Keratinocyte (primary cell): ENCODE measurements at regions not wholly inside any gene's neighbourhood (a gene's known extent, or its start where the extent isn't known, plus 50 kb on each side); places are given as distances from the start of the nearest gene placed in this dataset.

ENCODE experiments used
- DNase-seq: peaks from one replicate; pipeline ENCODE4 v3.0.0-alpha.2; 2011; ENCODE audit warnings: low read depth, missing footprints, low spot score
- FAIRE-seq: peaks from 2 replicates; lab custom pipeline; 2011; peaks lifted over from hg19 to GRCh38; lab: Jason Lieb, UNC
- H2AFZ ChIP-seq: 2 replicates; pipeline ENCODE4 v1.6.0; 2012; ENCODE audit warnings: low read length, control low read depth, inconsistent platforms; ENCODE audit not compliant: control insufficient read depth
- H3K27ac ChIP-seq: 2 replicates; pipeline ENCODE4 v1.5.1; 2011; ENCODE audit warnings: low read length; ENCODE audit not compliant: control insufficient read depth, insufficient read depth
- H3K27me3 ChIP-seq: 3 replicates; pipeline ENCODE4 v1.6.0; 2011; ENCODE audit warnings: low read length; ENCODE audit not compliant: control insufficient read depth, insufficient read depth; ENCODE audit errors: extremely low read depth
- H3K36me3 ChIP-seq, 2 experiments: 2 replicates in 1 of 2; 3 replicates in 1 of 2; pipeline ENCODE4 v1.5.1; 2011; ENCODE audit warnings: low read length in 2 of 2, mild to moderate bottlenecking in 1 of 2; ENCODE audit not compliant: control insufficient read depth in 2 of 2, insufficient read depth in 2 of 2; ENCODE audit errors: extremely low read depth in 1 of 2
- H3K4me1 ChIP-seq: 3 replicates; pipeline ENCODE4 v1.5.1; 2011; ENCODE audit warnings: low read length; ENCODE audit not compliant: control insufficient read depth, insufficient read depth; ENCODE audit errors: extremely low read depth
- H3K4me2 ChIP-seq: 3 replicates; pipeline ENCODE4 v1.6.0; 2011; ENCODE audit warnings: low read depth, low read length; ENCODE audit not compliant: control insufficient read depth, insufficient read depth; ENCODE audit errors: extremely low read depth
- H3K4me3 ChIP-seq, 3 experiments: fragments of 200-600 bp in 1 of 3; sonication (generic) in 1 of 3; 2 replicates in 2 of 3; 3 replicates in 1 of 3; pipeline ENCODE4 v1.5.1; 2011 to 2016; ENCODE audit warnings: low read length in 3 of 3, mild to moderate bottlenecking in 3 of 3, control low read depth in 2 of 3, inconsistent platforms in 1 of 3, low read depth in 1 of 3, mixed read lengths in 1 of 3, mixed run types in 1 of 3, moderate library complexity in 1 of 3; ENCODE audit not compliant: control insufficient read depth in 2 of 3, insufficient read depth in 2 of 3; ENCODE audit errors: extremely low read depth in 1 of 3
- H3K79me2 ChIP-seq: 2 replicates; pipeline ENCODE4 v1.6.0; 2012; ENCODE audit warnings: low read length; ENCODE audit not compliant: control insufficient read depth, insufficient read depth
- H3K9ac ChIP-seq: 3 replicates; pipeline ENCODE4 v1.6.0; 2011; ENCODE audit warnings: low read length; ENCODE audit not compliant: control insufficient read depth, insufficient read depth; ENCODE audit errors: extremely low read depth
- H3K9me1 ChIP-seq: 3 replicates; pipeline ENCODE4 v1.6.0; 2011; ENCODE audit warnings: low read length; ENCODE audit not compliant: control insufficient read depth, insufficient read depth; ENCODE audit errors: extremely low read depth
- H3K9me3 ChIP-seq: 2 replicates; pipeline ENCODE4 v1.5.1; 2012; ENCODE audit warnings: low read depth, low read length; ENCODE audit not compliant: control insufficient read depth
- H4K20me1 ChIP-seq: 3 replicates; pipeline ENCODE4 v1.6.0; 2011; ENCODE audit warnings: low read length; ENCODE audit not compliant: control insufficient read depth, insufficient read depth; ENCODE audit errors: extremely low read depth
- CTCF ChIP-seq, 3 experiments: IDR thresholded peaks in 1 of 3; conservative IDR thresholded peaks in 1 of 3; optimal IDR thresholded peaks in 1 of 3; 2 replicates in 2 of 3; 3 replicates in 1 of 3; pipeline versions ENCODE3 to v1.5.1; 2011; ENCODE audit warnings: low read length in 3 of 3, mild to moderate bottlenecking in 3 of 3, moderate library complexity in 2 of 3, control low read depth in 1 of 3, inconsistent platforms in 1 of 3; ENCODE audit not compliant: insufficient read depth in 2 of 3; ENCODE audit errors: extremely low read depth in 1 of 3
- EZH2 ChIP-seq: IDR thresholded peaks from one replicate; pipeline ENCODE4 v1.6.1; 2012; ENCODE audit warnings: inconsistent platforms, mild to moderate bottlenecking, low read length, moderate library complexity
- dilution Hi-C: fragments of 300-500 bp; cut with MboI; formaldehyde crosslinking; loops from one replicate; pipeline ENCODE4 v1.7.0; 2020; ENCODE audit warnings: low sequenced_read_pairs; ENCODE audit not compliant: extremely low pct_ligation_motif_present

- Histone ChIP-seq H3K79me2 (no peaks in the 10 kb centered on the region), H4K20me1 (no peaks in the 10 kb centered on the region), H3K27ac (no peak overlapping the region), H3K4me2 (no peak overlapping the region), H3K4me3 (no peak overlapping the region), H2AFZ (no peak overlapping the region), H3K9me3 (no peaks in the 10 kb centered on the region), H3K36me3 (no peaks in the 10 kb centered on the region), H3K9me1 (no peaks in the 10 kb centered on the region), H3K9ac (no peak overlapping the region), H3K4me1 (no peaks in the 10 kb centered on the region), H3K27me3 (peaks cover 2% of the 10 kb centered on the region)
- DNase-seq (no peak), FAIRE-seq (no peak)
- dilution Hi-C loops, result no loop called here
- TF ChIP-seq EZH2 (no peak), CTCF (optimal IDR thresholded peaks at IDR 0.05 in 1 of 3, IDR thresholded peaks at IDR 0.05 in 1 of 3, conservative IDR thresholded peaks at IDR 0.05 in 1 of 3; ENCODE audit: extremely low read depth in 1 of 3, insufficient read depth in 2 of 3, low read length in 3 of 3) (no peak)
Measured at GRCh38 chr1:90356101-90356500, 361.0 kb downstream of the BARHL2 start.

- peaks cover 2% of the 10 kb centered on the region for H3K27me3 ChIP-seq
- no peak overlapping the region for H3K4me2 ChIP-seq
- H3K27ac ChIP-seq, result no peak overlapping the region
- FAIRE-seq (no peak), DNase-seq (no peak)
- H4K20me1 ChIP-seq, result no peaks in the 10 kb centered on the region
- dilution Hi-C loops, result no loop called here
- H2AFZ ChIP-seq, result no peak overlapping the region
- H3K9ac ChIP-seq, result no peak overlapping the region
- H3K4me1 ChIP-seq, result no peaks in the 10 kb centered on the region
- no peaks in the 10 kb centered on the region for H3K9me3 ChIP-seq
- TF ChIP-seq EZH2 (no peak), CTCF (optimal IDR thresholded peaks at IDR 0.05 in 1 of 3, IDR thresholded peaks at IDR 0.05 in 1 of 3, conservative IDR thresholded peaks at IDR 0.05 in 1 of 3; ENCODE audit: extremely low read depth in 1 of 3, insufficient read depth in 2 of 3, low read length in 3 of 3) (no peak)
- no peaks in the 10 kb centered on the region for H3K36me3 ChIP-seq
- no peak overlapping the region for H3K4me3 ChIP-seq
- H3K79me2 ChIP-seq, result no peaks in the 10 kb centered on the region
- H3K9me1 ChIP-seq, result no peaks in the 10 kb centered on the region
Measured at GRCh38 chr1:90354704-90355103, 359.8 kb downstream of the ZNF326 start.
